Neural progenitor cell (in vitro differentiated cells): ENCODE measurements at regions not wholly inside any gene's neighbourhood (a gene's known extent, or its start where the extent isn't known, plus 50 kb on each side); places are given as distances from the start of the nearest gene placed in this dataset.

Experiments used
- CTCF ChIP-seq: fragments of 200-600 bp; sonication (generic); IDR thresholded peaks from 2 replicates; pipeline ENCODE4 v1.5.1; 2017; ENCODE audit warnings: antibody characterized with exemption, mild to moderate bottlenecking
- EZH2phosphoT487 ChIP-seq: fragments of 200-600 bp; sonication (generic); IDR thresholded peaks from 2 replicates; pipeline ENCODE4 v1.6.1; 2017; ENCODE audit warnings: antibody characterized with exemption

GRCh38 chr7:91568138-91568537 is 303.9 kb downstream of the FZD1 start:
- TF ChIP-seq CTCF = no peak
- no peak for TF ChIP-seq EZH2phosphoT487
